ENCODE measurements at regions not wholly inside any gene's neighbourhood (a gene's known extent, or its start where the extent isn't known, plus 50 kb on each side); places are given as distances from the start of the nearest gene placed in this dataset.

- no peak overlapping the region for H3K27ac Mint-ChIP-seq
- no peaks in the 10 kb centered on the region for H3K27me3 Mint-ChIP-seq
- ATAC-seq: no peak
- no peak for DNase-seq
- H3K4me3 Mint-ChIP-seq: no peak overlapping the region
- H3K4me1 Mint-ChIP-seq: no peaks in the 10 kb centered on the region
- H3K9me3 Mint-ChIP-seq: no peaks in the 10 kb centered on the region
These were observed 294.5 kb upstream of the SEMA3C start for GRCh38 chr7:81213394-81213793.

GRCh38 chr7:81211934-81212320 is 293.1 kb upstream of the SEMA3C start:
- H3K4me3 Mint-ChIP-seq: no peak overlapping the region
- H3K9me3 Mint-ChIP-seq: no peaks in the 10 kb centered on the region

DNA sequence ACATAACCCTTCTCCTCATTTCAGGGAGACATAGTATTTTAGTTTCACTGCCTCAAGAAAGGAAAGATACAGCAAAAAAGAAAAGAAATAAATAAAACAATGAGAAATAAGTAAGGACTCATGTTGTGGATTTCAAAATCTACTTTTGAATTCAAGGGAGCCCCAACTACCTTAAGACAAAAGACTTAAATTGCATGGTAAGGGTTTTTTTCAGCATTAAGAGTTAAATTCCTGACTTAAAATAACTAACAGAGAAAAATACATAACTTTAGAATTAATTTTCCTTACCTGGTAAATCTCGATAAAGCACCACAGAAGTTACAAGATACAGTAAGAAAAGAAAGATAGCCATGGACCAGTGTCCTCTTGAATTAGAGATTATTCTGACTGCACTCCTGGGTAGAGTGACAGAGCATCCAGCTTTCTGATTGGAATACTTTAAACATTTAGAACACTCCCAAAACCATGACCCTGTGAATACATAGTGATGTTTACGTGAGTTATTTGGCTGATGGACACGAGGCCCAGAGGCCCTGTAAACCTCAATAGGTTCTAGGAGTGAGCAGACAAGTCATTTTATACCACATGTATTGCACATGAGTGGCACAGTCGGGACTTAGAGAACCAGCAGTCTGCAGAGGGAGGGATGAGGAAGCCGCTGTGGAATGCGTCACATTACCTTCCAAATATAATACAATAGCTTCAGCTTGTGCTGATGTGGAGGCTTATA is 292.5 kb upstream of the SEMA3C start:
- no peak for ATAC-seq
- Mint-ChIP-seq H3K27me3 (no peaks in the 10 kb centered on the region), H3K4me3 (no peak overlapping the region), H3K27ac (no peak overlapping the region), H3K4me1 (no peaks in the 10 kb centered on the region), H3K9me3 (no peaks in the 10 kb centered on the region)
- DNase-seq: no peak

More at GRCh38 chr7:81211934-81212320, 293.1 kb upstream of the SEMA3C start:
- DNase-seq (no peak), ATAC-seq (no peak)
- no peak overlapping the region for H3K27ac Mint-ChIP-seq
- H3K4me1 Mint-ChIP-seq: no peaks in the 10 kb centered on the region
- no peaks in the 10 kb centered on the region for H3K27me3 Mint-ChIP-seq

GRCh38 chr7:81210137-81211064 is 291.6 kb upstream of the SEMA3C start:
- no peaks in the 10 kb centered on the region for H3K27me3 Mint-ChIP-seq
- no peaks in the 10 kb centered on the region for H3K4me1 Mint-ChIP-seq
- no peak overlapping the region for H3K27ac Mint-ChIP-seq
- DNase-seq (no peak), ATAC-seq (no peak)
- H3K9me3 Mint-ChIP-seq: no peaks in the 10 kb centered on the region
- no peak overlapping the region for H3K4me3 Mint-ChIP-seq

- Mint-ChIP-seq H3K27me3 (no peaks in the 10 kb centered on the region), H3K4me3 (no peak overlapping the region), H3K4me1 (no peaks in the 10 kb centered on the region), H3K27ac (no peak overlapping the region), H3K9me3 (peaks cover 4 to 7% of the 10 kb centered on the region in 2 donors)
- no peak for ATAC-seq
- DNase-seq: no peak
These were observed 290.2 kb upstream of the SEMA3C start for GRCh38 chr7:81209059-81209458.

DNA sequence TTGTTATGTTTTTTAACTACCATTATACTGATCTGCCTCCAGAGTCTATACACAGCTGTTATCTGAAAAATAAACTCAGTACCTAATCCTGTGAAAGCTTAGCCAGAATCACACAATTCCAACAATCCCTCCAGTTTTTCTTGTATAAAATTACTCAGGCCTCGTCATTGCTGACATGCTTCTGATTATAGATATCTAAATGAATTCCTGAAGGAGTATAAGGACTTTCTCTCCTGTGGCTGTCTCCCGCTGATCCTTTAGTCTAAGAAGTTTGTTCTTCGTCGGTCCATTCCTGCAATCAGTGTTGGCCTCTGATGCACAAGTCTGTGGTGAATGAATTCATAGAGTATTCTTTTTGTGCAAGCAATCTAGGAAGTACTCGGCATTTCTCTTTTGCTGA is 288.9 kb upstream of the SEMA3C start:
- no peaks in the 10 kb centered on the region for H3K27me3 Mint-ChIP-seq
- DNase-seq (no peak), ATAC-seq (no peak)
- H3K4me3 Mint-ChIP-seq: no peak overlapping the region
- no peaks in the 10 kb centered on the region for H3K4me1 Mint-ChIP-seq
- no peak overlapping the region for H3K27ac Mint-ChIP-seq
- peaks cover 4 to 7% of the 10 kb centered on the region in 2 donors for H3K9me3 Mint-ChIP-seq

DNA sequence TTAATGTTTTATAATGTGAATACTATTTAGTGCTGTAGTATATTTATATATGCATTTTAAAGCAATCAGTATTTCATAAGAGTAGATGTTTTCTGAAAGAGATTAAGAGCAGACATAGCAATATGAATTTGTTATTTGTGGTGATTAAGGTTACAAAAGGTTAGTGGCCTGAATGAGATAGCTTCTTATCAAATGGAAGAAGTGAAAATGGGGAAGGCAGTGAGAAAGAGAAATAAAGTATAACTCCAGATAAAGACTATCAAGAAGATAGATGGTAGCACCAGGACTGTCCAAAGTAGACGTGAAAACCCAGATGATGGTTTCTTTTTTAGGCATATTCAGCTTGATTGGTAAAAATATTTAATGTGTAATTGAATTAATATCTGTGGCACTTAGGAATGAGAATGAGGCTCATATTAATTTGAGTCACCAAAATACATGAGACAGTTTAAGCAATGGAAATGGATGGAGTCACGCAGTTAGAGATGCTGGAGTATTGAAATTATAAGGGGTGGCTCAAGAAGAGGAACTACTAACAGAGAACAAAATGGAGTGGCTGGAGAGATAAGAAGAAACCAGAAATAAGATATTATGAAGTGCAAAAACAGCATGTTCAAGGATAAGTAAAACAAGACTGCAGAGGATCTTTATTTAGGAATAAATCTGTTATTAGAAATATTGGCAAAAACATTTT is 288.0 kb upstream of the SEMA3C start:
- Mint-ChIP-seq H3K4me1 (no peaks in the 10 kb centered on the region), H3K9me3 (peaks cover 4 to 7% of the 10 kb centered on the region in 2 donors), H3K27me3 (no peaks in the 10 kb centered on the region), H3K4me3 (no peak overlapping the region), H3K27ac (no peak overlapping the region)
- ATAC-seq: no peak
- DNase-seq: no peak

DNA sequence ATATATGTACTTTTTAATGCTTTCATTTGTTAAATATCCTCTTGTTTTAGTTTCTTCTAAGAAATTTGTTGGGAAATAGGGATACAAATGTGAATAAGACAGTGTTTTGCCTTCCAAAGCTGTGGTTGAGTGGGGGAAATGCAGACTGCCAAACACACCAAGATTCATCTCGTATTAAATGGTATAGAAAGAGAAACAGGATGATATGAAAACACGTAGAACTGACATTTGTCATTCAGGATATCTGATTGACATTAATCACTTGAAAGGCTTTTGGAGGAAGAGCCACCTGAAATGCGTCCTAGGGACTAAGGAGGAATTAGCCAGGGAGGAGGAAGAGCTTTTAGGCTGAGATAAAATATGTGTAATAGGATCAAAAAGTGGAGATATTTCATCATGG is 287.4 kb upstream of the SEMA3C start:
- no peaks in the 10 kb centered on the region for H3K27me3 Mint-ChIP-seq
- H3K4me3 Mint-ChIP-seq: no peak overlapping the region
- peak overlapping the region in 1 of 2 donors; percentile 19 for H3K27ac Mint-ChIP-seq
- no peak for ATAC-seq
- DNase-seq: no peak
- H3K9me3 Mint-ChIP-seq: peaks cover 4 to 7% of the 10 kb centered on the region in 2 donors
- H3K4me1 Mint-ChIP-seq: no peaks in the 10 kb centered on the region

GRCh38 chr7:81201188-81201587 is 282.3 kb upstream of the SEMA3C start:
- DNase-seq: no peak
- no peak for ATAC-seq
- Mint-ChIP-seq H3K4me3 (no peak overlapping the region), H3K9me3 (peaks cover 7 to 9% of the 10 kb centered on the region in 2 donors), H3K27me3 (no peaks in the 10 kb centered on the region), H3K4me1 (no peaks in the 10 kb centered on the region), H3K27ac (no peak overlapping the region)

- Mint-ChIP-seq H3K4me3 (no peak overlapping the region), H3K9me3 (peaks cover 0 to 4% of the 10 kb centered on the region in 2 donors), H3K27ac (no peak overlapping the region), H3K27me3 (no peaks in the 10 kb centered on the region), H3K4me1 (no peaks in the 10 kb centered on the region)
- ATAC-seq (no peak), DNase-seq (no peak)
These were observed 279.9 kb upstream of the SEMA3C start for GRCh38 chr7:81198766-81199165.

DNA sequence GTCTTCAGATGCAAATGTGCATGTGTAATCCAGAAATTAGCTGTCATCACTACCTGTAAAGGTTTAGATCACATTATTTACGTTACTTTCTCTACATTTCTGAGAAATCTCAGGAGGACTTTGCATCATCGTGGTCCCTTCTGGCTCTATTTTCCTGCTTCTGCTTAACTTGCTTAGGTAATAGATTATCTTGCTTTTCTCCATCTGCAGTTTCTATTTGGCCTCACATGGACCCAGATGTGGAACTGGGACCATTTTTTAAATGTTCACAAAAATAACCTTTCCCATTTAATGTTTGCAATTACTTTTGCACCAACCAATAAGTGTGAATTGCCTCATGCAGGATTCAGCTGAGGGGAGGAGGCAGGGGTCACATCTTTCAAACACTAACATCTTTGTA is 278.4 kb upstream of the SEMA3C start:
- Mint-ChIP-seq H3K9me3 (peaks cover 4 to 6% of the 10 kb centered on the region in 2 donors), H3K27ac (peak overlapping the region in 1 of 2 donors; percentile 92), H3K4me3 (no peak overlapping the region), H3K27me3 (no peaks in the 10 kb centered on the region), H3K4me1 (no peaks in the 10 kb centered on the region)
- DNase-seq (no peak), ATAC-seq (no peak)

DNA sequence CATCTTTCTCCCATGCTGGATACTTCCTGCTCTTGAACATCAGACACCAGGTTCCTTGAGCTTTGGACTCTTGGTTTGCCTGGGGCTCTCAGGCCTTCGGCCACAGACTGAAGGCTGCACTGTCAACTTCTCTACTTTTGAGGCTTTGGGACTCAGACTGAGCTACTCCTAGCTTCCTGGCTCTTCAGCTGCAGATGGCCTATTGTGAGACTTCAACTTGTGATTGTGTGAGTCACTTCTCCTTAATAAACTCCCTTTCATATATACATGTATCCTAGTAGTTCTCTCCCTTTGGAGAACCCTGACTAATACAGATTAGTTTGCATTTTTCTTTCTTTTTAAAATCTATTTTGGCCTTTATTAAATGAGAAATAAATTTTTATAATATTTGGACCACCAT is 276.2 kb upstream of the SEMA3C start:
- H3K4me1 Mint-ChIP-seq: no peaks in the 10 kb centered on the region
- ATAC-seq: no peak
- H3K4me3 Mint-ChIP-seq: no peak overlapping the region
- peaks cover 2 to 6% of the 10 kb centered on the region in 2 donors for H3K9me3 Mint-ChIP-seq
- no peak overlapping the region for H3K27ac Mint-ChIP-seq
- no peak for DNase-seq
- H3K27me3 Mint-ChIP-seq: no peaks in the 10 kb centered on the region

DNA sequence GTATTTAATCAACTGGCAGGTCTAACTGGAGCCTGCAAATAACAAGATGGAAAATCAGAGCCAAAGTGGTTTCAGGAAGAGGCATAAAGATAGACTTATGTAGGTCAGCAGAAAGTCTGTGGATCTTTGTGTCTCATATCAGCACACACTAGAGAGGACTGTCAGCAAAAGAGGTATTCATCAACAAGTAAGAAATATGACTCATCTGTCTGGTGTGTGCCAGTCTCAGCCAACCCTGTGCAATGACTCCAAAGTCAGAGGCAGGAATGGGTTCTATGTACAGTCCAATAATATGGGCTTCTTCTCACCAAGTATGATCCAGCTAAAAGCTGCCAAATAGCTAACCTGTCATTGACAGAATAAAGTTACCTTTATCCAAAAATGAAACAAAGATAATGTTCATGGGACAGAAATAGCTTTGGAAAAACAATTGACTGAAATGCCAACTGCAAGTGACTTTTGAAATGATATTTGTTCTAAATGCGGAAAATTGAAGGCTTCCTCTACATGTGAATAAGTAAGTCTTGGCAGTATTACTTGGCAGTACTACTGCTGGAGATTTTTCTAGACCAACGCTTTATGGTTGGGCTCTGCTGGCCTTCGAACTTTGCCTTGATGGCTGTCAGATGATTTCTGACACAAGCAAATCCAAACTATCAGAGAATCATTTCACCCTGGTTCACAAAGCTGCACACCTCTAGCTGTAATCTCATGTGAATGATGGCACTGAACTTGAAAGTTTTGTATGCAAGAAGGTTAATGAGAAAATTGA is 272.3 kb upstream of the SEMA3C start:
- Mint-ChIP-seq H3K4me1 (no peaks in the 10 kb centered on the region), H3K9me3 (peaks cover 0 to 6% of the 10 kb centered on the region in 2 donors), H3K27me3 (no peaks in the 10 kb centered on the region), H3K4me3 (no peak overlapping the region), H3K27ac (no peak overlapping the region)
- no peak for ATAC-seq
- DNase-seq: no peak

GRCh38 chr7:81187753-81188152 is 268.9 kb upstream of the SEMA3C start:
- DNase-seq (no peak), ATAC-seq (no peak)
- Mint-ChIP-seq H3K27me3 (no peaks in the 10 kb centered on the region), H3K4me1 (no peaks in the 10 kb centered on the region), H3K9me3 (peaks cover 0 to under 1% of the 10 kb centered on the region in 2 donors), H3K27ac (no peak overlapping the region), H3K4me3 (no peak overlapping the region)

DNA sequence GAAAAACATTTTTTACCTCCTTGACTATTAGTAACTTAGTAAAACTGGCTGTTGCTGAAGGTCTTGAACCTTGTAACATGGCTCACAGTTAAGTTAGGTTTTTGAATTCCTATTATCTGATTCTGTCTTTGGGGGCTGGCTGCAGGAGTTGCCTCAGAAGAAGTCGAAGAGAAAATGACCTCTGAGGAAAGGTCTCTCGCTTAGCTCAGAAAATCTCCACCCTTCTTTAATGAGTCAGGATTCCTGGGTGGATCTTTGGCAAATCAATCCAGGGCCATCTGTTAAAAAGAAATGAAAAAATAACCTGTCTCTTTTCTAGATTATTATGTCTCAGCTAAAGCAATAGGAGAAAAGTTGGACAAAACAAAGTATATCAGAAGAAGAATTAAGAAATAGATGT is 267.8 kb upstream of the SEMA3C start:
- Mint-ChIP-seq H3K4me3 (no peak overlapping the region), H3K27me3 (no peaks in the 10 kb centered on the region), H3K4me1 (no peaks in the 10 kb centered on the region), H3K9me3 (no peaks in the 10 kb centered on the region), H3K27ac (no peak overlapping the region)
- ATAC-seq (no peak), DNase-seq (no peak)
